Panc1 (cell line): ENCODE measurements at regions not wholly inside any gene's neighbourhood (a gene's known extent, or its start where the extent isn't known, plus 50 kb on each side); places are given as distances from the start of the nearest gene placed in this dataset.

ENCODE experiments used
- CTCF ChIP-seq: fragments of 450-650 bp; IDR thresholded peaks from 2 replicates; pipeline ENCODE4 v1.5.1; 2017; ENCODE audit warnings: mild to moderate bottlenecking
- POLR2AphosphoS5 ChIP-seq: IDR thresholded peaks from 2 replicates; pipeline ENCODE4 v1.6.1; 2012; ENCODE audit warnings: mild to moderate bottlenecking, low read depth, low read length, moderate library complexity
- TCF7L2 ChIP-seq: IDR thresholded peaks from 2 replicates; pipeline ENCODE4 v1.6.1; 2011; ENCODE audit warnings: mild to moderate bottlenecking, low read depth, low read length, inconsistent platforms

- TF ChIP-seq CTCF (no peak), POLR2AphosphoS5 (no peak), TCF7L2 (no peak)
Measured at GRCh38 chr4:129422277-129422676, 326.3 kb downstream of the C4orf33 start.
